ENCODE measurements at regions not wholly inside any gene's neighbourhood (a gene's known extent, or its start where the extent isn't known, plus 50 kb on each side); places are given as distances from the start of the nearest gene placed in this dataset.
A peak's percentile ranks its signal among the peaks of the same experiment; 100 is the strongest.
"Not testable (repeated sequence)": the region's sequence is repeated elsewhere in the genome, so short reads cannot be mapped to it uniquely, and the experiment has no call there.

DNA sequence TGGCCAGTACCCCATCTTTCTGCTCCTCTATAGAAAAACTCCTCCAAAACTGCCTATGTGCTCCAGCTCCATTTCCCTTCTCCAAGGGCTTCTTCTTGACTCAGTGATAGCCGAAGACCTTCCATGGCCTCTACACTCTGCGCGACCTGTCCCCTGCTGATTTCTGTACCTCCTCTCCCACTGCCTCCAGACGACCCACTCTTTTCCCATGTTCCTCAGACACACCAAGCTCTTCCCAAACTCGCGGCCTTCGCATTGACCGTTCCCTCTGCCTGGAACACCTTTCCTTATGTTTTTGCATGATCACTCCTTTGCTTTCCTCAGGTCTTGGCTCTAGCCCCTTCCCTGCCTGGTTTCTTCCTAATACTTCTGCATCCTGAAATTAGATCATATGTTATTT is 255.6 kb upstream of the SDK2 start:
- DNase-seq = no peak

DNA sequence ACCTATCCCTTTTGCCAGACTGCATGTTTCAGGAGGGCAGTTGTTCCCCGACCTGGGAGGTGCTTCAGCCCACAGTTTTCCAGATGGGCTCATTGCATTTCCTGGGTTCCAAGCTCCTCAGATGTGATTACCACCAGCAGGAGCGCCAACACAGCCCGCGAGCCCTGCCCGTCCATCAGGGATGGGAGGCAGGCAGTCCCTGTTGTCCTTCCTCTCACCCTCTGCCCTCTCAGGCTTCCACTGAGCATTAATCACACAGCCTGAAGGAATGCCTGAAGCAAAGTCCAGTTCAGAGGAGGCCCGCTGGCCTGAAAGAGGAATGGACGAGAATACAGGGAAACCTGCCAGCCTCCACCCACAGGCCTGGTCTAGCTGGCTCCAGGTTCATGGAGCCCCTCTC is 256.3 kb upstream of the SDK2 start:
- no peak for DNase-seq

DNA sequence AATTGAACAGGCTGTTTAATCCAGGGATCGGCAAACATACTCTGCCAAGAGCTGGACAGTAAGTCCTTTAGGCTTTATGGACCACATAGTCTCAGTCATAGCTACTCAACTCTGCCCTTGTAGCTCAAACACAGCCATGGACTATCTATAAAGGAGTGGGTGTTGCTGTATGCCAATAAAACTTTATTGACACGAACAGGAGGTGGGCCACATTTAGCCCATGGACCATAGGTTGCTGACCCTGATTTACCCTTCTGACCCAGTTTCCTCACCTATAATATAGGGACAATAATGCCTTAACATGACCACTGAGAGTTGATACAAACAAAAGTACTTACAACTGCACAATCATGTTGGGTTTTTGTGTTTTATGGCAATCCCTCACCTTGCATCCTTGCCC is 257.0 kb upstream of the SDK2 start:
- no peak for DNase-seq

DNA sequence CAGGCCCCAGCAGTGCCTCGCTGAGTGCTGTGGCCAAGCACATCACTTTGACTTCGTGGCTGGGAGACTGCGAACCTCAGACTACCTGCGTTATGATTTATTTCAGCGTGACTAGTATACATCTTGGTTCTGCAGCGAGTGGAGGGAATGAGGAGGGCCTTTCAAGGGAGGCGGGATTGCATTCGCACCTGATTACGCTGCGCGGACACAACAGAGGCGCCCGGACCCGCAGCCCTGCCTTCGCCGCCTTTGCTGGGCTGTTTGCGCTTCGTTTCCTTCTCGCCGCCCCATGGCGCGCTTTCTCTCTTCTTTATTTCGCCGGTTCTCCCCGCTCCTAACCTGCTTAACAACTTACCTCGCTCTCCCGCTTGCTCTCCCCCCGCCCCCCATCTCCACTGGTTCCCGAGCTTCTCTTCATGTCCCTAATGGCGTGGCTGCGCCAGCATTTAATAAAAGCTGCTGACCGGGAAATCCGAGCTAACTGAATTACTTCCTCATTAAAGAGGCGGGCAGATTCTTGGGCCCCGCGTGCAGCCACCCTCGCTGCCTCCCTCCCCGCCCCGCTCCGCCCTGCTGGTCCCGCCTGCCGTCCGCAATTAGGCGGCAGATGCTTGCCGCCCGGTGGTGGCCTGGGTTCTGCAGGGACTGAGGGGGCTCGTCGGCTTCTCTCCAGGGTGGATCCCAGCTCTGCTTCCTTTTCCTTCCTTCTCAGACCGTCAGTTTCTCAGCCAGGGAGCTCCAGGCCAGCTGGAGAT is 257.6 kb upstream of the SDK2 start:
- DNase-seq = peak in 1 of 5 experiments; percentile 8

DNA sequence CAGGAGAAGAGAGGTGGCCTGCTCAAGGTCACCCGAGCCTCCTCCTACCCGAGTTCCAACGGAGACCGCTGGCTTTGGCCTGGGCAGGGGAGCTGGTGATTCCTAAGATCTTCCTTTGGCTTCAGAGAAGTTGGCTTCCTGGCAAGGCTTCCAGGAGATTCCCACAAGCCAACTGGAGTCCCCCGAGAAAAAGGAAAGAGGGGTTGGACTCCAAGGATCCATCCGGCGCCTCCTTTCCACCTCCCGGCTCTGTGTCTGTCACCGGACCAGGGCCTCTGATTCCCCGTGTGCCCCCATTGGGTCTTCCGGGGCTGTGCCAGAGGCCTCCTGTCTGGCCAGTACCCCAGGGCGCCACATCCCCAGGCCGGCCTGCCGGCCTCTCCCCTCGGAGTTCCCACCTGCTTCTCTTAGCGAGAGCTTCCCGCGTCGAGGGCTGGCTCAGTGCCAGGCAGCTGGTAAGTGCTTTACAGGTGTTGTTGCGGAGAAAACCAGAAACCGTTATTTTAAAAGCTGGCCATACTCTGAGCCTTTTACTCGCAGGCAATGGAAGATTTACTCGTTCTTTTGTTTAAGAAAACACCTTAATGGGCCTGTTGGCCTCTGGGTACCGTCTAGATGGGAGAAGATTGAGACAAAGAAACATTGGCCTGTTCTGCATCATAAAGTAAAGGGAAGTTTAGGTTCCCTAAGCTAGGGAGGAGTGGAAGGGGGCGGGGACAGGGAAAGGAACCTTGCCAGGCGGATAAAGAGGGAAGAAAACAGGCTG is 258.4 kb upstream of the SDK2 start:
- no peak for DNase-seq

DNA sequence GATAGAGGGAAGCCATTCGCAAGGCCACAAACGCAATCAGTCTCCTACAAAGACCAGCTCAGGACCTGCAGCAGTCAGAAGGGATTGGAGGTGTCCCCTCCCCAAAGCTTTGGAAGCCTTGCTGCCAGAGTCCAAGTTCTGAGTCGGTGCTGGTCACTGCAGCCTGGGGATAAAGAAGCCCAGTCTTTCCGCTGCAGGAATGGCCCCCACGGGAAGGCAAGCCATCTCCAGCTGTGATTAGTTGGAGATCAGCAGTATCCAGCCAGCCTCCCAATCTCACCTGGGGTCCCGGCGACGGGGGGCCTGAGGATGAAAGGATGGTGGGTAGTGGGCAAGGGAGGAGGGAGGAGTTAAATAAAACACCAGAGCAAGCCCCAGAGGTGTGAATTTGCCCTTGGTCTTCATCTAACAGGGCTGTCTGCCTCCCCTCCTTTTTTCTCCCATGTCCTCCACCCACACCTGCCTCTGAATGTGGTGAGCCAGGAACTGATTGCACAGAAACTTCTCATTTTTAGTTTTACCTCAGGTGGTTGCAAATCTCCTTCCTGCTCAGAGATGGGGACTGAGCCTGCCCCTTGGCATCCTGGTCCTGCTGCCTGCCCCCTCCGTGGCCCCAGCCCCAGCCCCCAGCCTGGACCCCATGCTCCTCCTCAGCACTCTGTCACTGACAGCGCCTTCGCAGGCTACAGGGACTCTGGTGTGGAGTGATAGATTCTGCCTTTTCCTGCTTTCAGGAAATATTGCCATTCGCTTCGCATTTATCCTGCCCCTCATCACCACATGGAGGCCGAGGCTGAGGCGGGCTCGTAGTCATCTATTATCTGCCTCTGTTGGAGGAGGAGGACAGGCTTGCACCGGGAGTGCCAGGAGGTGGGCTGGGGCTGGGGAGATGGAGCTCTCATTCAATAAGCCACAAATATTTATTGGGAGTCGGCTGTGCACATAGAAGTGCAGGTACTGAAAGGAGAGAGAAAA is 262.9 kb upstream of the SDK2 start:
- DNase-seq = no peak

DNA sequence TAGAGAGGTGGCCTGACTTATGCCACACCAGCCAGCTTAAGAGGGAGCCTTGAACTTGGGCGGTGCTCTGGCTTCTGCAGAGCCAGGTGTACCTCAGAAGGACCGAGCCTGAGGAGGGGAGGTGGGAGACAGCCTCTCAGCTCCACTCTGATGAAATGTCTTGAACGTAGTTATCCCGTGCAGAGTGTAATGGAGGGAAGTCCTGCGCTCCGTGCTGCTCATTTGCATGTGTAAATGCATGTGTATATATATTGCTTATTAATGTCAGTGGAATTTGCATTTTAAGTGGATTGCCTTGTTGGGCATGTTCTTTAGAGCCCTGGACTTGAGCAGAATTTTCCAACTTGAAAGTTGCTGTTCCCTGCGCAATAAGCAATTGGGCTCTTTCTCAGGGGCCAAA is 264.9 kb upstream of the SDK2 start:
- DNase-seq = no peak

DNA sequence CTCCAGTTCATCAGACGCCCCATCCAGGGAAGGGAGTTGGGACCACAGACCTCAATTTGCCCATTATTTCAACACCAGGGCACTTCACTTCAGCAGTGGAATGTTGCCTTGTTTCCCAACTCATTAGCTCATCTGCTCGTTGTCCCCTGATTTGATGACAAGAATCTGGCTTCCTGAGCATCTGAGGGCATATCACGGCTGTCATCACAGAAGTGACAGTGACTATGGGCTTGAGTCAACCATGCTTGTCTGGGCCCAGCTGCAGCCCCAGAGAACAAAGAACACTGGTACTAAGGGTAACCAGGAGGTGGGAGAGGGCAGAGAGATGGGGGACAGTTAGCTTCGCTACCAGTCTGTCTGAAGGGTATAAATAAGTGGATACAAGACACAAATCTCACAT is 266.0 kb upstream of the SDK2 start:
- no peak for DNase-seq

DNA sequence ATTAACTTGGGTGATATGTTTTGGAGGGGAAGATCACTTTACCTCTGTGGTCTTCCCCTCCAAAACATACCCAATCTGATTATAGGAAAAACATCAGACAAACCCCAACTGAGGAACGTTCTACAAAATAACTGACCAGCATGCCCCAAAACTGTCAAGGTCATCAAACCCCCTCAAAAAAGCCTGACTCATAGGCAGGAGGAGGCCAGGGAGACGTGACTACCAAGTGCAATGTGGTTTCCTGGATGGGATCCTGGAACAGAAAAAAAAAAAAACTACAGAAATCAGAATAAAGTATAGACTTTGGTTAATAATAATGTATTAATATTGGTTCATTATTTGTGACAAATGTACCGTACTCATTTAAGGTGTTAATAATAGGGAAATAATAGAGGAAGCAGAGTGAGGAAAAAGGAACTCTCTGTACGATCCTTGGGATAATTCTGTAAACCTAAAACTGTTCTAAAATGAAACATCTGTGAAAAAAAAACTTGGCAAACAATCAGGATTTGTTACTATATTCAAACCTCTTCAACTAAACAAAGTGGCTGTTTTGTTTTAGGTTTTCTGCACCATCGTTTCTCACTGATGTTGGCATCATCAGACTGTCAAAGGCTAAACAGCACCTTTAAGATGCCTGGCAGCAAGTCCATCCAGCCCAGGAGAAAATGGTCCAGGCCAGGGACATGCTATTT is 266.7 kb upstream of the SDK2 start:
- DNase-seq = no peak

DNA sequence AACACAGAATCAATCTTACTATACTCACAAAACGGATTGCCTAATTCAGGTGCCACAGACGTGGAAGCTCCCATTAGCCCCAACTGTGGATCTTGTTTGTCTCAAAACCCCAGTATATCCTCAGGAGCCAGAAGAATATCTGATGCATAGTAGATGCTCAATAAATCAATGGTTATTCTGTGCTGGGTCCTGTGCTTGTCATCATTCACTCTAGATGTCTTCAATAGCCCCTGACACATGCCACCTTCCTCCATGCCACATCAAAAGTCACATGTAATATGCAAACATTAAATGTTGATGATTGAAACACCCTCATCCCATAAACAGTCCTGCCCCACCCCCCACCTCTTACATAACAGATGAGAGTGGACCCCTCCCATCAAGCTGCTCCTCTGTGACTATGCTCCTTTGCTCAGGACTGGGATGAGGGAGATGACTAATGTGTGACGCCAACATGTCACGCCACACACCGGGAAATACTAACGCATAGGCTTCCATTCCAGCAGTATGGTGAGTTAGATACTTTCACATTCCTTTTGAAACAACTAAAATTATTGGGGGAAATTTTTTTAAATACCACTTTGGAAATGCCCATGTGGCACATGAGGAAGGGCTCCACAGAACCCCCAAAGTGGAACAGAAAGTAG is 267.6 kb upstream of the SDK2 start:
- no peak for DNase-seq

DNA sequence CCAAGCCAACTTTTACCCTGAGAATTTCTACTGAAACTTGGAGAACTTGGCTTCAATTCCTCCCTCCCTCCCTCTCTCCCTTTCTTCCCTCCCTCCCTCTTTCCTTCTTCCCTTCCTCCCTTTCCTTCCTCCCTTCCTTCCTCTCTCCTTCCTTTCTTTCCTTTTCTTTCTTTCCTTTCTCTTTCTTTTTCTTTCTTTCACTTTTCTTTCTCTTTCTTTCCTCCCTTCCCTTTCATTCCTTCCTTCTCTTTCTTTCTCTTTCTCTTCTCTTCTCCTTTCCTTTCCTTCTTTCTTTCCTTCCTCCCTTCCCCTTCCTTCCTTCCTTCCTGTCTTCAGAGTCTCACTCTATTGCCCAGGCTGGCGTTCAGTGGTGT is 268.1 kb upstream of the SDK2 start:
- DNase-seq = no peak

DNA sequence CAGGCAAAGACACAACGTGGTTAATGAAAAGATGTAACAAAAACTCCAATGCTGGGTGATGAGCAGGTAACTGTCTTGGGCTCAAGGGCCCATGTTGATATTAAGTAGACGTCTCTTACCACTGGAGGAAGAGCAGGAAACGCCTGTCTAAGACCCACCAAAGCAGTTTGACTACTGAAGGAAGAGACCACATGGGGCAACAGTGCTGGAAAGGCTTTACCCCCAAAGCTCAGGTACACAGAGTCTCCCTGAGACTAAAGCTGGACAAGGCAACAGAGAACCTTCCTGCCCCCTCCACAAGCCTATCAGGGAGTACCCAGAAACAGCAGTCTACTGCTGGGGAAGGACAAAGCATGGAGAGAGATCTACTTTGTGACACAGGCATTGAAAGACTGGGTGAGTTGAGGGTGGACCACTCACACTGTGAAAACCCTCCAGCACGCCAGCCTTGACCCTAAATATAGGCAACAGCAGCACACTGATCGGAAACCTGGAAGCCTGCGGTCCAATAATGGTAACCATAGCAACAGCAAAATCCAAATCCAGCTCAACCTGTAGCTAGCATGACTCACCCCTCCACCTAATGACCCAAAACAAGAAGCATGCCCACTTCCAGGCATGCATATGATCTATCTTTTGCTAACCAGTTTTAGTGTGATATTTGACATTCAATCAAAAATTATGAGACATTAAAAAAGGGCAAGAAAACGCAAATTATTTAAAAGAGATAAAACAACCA is 270.5 kb upstream of the SDK2 start:
- no peak for DNase-seq

DNA sequence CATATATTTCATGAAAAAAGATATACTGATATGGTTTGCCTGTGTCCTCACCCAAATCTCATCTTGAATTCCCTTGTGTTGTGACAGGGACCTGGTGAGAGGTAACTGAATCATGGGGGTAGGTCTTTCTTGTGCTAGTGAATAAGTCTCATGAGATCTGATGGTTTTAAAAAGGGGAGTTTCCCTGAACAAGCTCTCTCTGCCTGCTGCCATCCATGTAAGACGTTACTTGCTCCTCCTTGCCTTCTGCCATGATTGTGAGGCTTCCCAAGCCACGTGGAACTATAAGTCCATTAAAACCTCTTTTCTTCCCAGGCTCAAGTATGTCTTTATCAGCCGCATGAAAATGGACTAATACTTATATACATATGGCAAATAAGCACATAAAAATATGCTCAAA is 274.8 kb upstream of the SDK2 start:
- DNase-seq = not testable (repeated sequence)

DNA sequence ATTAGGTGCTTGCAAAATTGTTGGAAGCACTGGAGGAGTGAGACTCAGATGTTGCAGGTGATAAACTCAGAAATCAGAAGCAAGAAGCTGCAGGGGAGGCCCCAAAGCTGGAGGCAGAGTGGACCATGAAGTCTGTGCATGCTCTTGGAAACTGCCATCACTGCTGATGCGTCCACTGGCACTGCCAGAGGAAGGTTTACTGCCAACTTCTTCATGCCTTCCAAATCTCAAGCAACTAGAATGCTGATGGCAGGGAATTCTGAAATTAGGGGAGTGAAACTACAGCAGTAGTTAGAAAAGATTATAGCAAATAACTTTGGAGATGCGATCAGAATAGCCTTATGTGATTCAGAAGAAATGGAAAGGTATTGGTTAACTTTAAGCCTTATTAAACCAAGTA is 277.1 kb upstream of the SDK2 start:
- DNase-seq = no peak

DNA sequence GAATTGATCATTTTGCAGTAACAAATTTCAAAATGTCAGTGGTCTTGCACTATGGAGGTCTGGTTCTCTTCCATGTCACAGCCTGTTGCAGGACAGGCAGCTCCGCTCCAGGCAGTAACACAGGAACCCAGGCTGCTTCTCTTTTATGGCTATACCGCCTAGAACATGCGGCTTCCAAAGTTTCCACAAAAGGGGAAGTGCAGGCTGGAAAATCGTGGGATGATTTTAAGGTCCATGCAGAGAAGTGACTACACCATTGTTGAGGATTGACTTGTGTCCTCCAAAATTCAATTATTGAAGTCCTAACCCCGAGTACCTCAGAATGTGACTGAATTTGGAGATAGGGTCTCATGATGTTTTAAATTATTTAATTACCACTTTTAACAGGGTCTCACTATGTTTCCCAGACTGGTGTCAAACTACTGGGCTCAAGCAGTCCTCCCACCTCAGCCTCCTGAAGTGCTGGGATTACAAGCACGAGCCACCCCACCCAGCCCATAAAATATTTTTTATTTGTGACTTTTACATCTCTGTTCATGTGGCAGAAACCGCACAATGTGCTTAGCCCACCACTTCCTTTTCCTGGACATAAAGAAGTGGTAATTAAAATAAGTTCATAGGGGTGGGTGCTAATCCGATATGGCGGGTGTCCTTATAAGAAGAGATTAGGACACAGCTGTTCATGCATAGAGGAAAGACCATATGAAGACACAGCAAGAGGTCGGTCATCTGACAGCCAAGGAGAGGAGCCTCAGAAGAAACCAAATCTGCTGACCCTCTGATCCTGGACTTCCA is 279.2 kb upstream of the RPL38 start:
- no peak for DNase-seq

DNA sequence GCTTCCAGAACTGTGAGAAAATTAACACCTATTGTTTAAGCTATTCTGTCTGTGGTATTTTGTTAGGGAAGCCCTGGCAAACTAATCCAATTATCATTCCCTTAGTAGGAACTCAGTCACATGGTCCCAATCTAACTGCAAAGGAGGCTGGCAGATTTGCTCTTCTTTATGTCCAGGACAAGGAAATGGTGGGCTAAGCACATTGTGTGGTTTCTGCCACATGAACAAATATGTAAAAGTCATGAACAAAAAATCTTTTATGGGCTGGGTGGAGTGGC is 278.6 kb upstream of the RPL38 start:
- DNase-seq = no peak

DNA sequence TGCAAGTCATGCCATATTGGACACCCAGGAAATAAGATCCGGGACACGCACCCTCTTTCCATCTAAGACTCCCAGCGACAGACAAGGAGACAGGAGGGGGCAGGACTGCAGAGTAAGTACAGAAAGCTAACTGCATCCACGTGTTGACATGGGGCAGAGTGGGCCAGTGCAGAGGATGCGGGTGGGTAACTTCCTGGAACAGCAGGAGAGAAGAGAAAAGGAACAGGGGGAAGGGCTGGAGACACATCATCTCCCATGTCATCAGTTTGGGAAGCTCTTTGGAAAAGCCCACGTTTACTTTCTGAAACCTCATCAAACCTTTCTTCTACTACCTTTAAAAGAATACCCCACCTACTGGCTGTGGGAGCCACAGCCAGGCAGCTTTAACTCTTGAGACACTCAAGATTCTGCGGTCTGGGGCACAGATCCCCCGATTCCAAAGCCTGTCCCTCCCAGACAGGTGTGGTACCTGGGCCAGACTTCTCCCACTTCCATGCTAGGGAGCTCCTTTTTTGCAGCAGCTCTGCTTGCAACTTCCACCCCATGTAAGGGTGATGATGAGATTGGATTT is 273.5 kb upstream of the RPL38 start:
- DNase-seq = no peak

DNA sequence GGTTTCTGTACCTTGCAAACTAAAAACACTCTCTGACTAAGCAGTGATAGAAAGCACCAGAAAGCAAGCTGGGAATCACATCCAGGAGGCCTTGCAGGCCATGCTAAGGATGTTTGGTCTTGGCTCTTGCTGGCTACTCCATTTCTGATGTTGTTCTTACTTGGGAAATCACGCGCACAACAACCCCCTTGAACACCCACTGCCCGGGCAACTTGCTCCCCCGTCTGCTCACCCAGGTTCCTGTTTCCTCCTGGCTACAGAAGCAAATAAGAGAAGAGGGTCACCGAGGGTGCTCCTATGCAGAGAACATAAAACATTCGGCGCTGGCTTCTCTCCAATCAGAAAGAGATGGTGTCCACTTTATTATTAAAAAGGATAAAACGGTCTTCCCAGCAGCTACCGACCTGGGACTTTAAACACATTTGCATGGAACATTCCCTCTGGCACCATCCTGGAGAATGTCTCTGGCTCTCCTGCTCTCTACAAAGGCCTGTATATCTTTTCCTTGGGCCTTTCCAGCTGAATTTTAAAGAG is 271.2 kb upstream of the RPL38 start:
- DNase-seq = no peak

DNA sequence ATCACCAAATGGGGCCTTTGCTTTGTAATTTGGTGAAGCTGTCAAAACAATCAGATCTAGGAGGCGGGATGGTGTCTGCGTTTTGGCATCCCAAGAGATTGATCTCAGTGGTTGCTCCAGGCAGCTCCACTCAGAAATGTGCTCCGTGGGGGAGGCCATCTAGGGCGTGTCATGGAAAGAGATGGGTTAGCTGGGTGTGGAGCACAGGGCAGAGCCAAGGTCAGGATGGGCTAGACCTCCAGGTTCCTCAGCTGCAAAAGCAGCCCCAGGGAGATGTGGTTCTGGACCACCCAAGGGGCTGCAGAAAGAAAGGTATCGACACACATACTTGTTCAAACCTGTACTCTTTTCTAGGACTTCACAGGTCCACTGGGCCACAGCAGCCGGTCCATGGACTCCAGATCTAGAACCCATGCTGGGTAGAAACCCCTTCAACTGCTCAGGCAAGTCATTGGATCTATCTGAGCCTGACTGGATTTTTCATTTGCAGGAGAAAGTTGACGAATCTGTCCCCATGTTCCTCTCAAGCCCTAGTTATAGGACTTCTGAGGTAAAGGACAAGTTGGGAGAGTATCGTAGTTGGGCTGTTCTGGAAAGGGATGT is 270.2 kb upstream of the RPL38 start:
- no peak for DNase-seq

DNA sequence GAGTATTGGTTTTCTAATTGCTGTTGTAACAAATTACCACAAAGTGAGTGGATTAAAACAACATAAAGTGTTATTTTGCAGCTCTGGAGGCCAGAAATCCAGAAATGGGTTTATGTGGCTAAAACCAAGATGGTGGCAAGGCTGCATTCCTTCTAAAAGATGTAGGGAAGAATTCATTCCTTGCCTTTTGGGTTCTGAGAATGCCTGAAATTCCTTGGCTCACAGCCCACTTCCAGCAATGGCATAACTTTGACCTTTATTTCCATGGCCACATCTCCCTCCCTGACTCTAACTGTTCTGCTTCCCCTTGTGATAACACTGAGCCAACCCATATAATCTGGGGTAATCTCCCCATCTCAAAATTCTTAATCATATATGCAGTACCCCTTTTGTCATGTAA is 269.6 kb upstream of the RPL38 start:
- no peak for DNase-seq
